ENCODE measurements at regions not wholly inside any gene's neighbourhood (a gene's known extent, or its start where the extent isn't known, plus 50 kb on each side); places are given as distances from the start of the nearest gene placed in this dataset.

- TF ChIP-seq CTCF (IDR thresholded peaks at IDR 0.05; ENCODE audit: low read depth, low read length, missing control alignments) = no peak
- DNase-seq (ENCODE audit: extremely low read depth, low read depth) = no peak
- no peak overlapping the region for H3K4me3 ChIP-seq (replicated peaks; ENCODE audit: low read depth, low read length)
Measured at GRCh38 chr1:38293567-38293966, 247.0 kb upstream of the POU3F1 start.

GRCh38 chr1:38292969-38293368 lies 246.4 kb upstream of the POU3F1 start:
- no peak for TF ChIP-seq CTCF (IDR thresholded peaks at IDR 0.05; ENCODE audit: low read depth, low read length, missing control alignments)
- no peak overlapping the region for H3K4me3 ChIP-seq (replicated peaks; ENCODE audit: low read depth, low read length)
- no peak for DNase-seq (ENCODE audit: extremely low read depth, low read depth)

GRCh38 chr1:38291906-38292521 lies 245.4 kb upstream of the POU3F1 start:
- no peak overlapping the region for H3K4me3 ChIP-seq (replicated peaks; ENCODE audit: low read depth, low read length)
- DNase-seq (ENCODE audit: extremely low read depth, low read depth) = no peak
- TF ChIP-seq CTCF (IDR thresholded peaks at IDR 0.05; ENCODE audit: low read depth, low read length, missing control alignments) = no peak

- no peak for DNase-seq (ENCODE audit: extremely low read depth, low read depth)
- H3K4me3 ChIP-seq (replicated peaks; ENCODE audit: low read depth, low read length) = no peak overlapping the region
- no peak for TF ChIP-seq CTCF (IDR thresholded peaks at IDR 0.05; ENCODE audit: low read depth, low read length, missing control alignments)
Measured at GRCh38 chr1:38291336-38291735, 244.7 kb upstream of the POU3F1 start.

GRCh38 chr1:38289034-38289433 lies 242.4 kb upstream of the POU3F1 start:
- DNase-seq (ENCODE audit: extremely low read depth, low read depth) = no peak
- TF ChIP-seq CTCF (IDR thresholded peaks at IDR 0.05; ENCODE audit: low read depth, low read length, missing control alignments) = no peak
- H3K4me3 ChIP-seq (replicated peaks; ENCODE audit: low read depth, low read length) = no peak overlapping the region

GRCh38 chr1:38287547-38287946 lies 241.0 kb upstream of the POU3F1 start:
- no peak for DNase-seq (ENCODE audit: extremely low read depth, low read depth)
- no peak for TF ChIP-seq CTCF (IDR thresholded peaks at IDR 0.05; ENCODE audit: low read depth, low read length, missing control alignments)
- H3K4me3 ChIP-seq (replicated peaks; ENCODE audit: low read depth, low read length) = no peak overlapping the region

- no peak for DNase-seq (ENCODE audit: extremely low read depth, low read depth)
- no peak for TF ChIP-seq CTCF (IDR thresholded peaks at IDR 0.05; ENCODE audit: low read depth, low read length, missing control alignments)
- no peak overlapping the region for H3K4me3 ChIP-seq (replicated peaks; ENCODE audit: low read depth, low read length)
Measured at GRCh38 chr1:38287036-38287435, 240.4 kb upstream of the POU3F1 start.
